ENCODE measurements at regions not wholly inside any gene's neighbourhood (a gene's known extent, or its start where the extent isn't known, plus 50 kb on each side); places are given as distances from the start of the nearest gene placed in this dataset.
A peak's percentile ranks its signal among the peaks of the same experiment; 100 is the strongest.

GRCh38 chr2:12288048-12288447 is 428.7 kb upstream of the TRIB2 start:
- H3K4me2 ChIP-seq (ENCODE audit: control insufficient read depth, extremely low read depth, insufficient read depth, low read depth, low read length), result peak overlapping the region; percentile 86
- no peaks in the 10 kb centered on the region for H3K9me1 ChIP-seq (ENCODE audit: control insufficient read depth, extremely low read depth, insufficient read depth, low read length)
- DNase-seq (ENCODE audit: low read depth, low spot score) (no peak), FAIRE-seq (no peak)
- no peak overlapping the region for H3K27ac ChIP-seq (ENCODE audit: control insufficient read depth, insufficient read depth, low read length)
- no peaks in the 10 kb centered on the region for H3K36me3 ChIP-seq (ENCODE audit: control insufficient read depth in 2 of 2, extremely low read depth in 1 of 2, insufficient read depth in 2 of 2, low read length in 2 of 2)
- H4K20me1 ChIP-seq (ENCODE audit: control insufficient read depth, extremely low read depth, insufficient read depth, low read length), result no peaks in the 10 kb centered on the region
- H3K9ac ChIP-seq (ENCODE audit: control insufficient read depth, extremely low read depth, insufficient read depth, low read length), result no peak overlapping the region
- H3K27me3 ChIP-seq (ENCODE audit: control insufficient read depth, extremely low read depth, insufficient read depth, low read length), result no peaks in the 10 kb centered on the region
- no peaks in the 10 kb centered on the region for H3K9me3 ChIP-seq (ENCODE audit: control insufficient read depth, low read depth, low read length)
- H3K79me2 ChIP-seq (ENCODE audit: control insufficient read depth, insufficient read depth, low read length), result no peaks in the 10 kb centered on the region
- peaks cover 27% of the 10 kb centered on the region for H3K4me1 ChIP-seq (ENCODE audit: control insufficient read depth, extremely low read depth, insufficient read depth, low read length)
- H2AFZ ChIP-seq (ENCODE audit: control insufficient read depth, low read length), result no peak overlapping the region
- no peak overlapping the region for H3K4me3 ChIP-seq (ENCODE audit: control insufficient read depth in 2 of 3, extremely low read depth in 1 of 3, insufficient read depth in 2 of 3, low read depth in 1 of 3, low read length in 3 of 3)
- dilution Hi-C loops (cut with MboI; ENCODE audit: extremely low pct_ligation_motif_present, low sequenced_read_pairs), result no loop called here
- TF ChIP-seq, protein P1, sequence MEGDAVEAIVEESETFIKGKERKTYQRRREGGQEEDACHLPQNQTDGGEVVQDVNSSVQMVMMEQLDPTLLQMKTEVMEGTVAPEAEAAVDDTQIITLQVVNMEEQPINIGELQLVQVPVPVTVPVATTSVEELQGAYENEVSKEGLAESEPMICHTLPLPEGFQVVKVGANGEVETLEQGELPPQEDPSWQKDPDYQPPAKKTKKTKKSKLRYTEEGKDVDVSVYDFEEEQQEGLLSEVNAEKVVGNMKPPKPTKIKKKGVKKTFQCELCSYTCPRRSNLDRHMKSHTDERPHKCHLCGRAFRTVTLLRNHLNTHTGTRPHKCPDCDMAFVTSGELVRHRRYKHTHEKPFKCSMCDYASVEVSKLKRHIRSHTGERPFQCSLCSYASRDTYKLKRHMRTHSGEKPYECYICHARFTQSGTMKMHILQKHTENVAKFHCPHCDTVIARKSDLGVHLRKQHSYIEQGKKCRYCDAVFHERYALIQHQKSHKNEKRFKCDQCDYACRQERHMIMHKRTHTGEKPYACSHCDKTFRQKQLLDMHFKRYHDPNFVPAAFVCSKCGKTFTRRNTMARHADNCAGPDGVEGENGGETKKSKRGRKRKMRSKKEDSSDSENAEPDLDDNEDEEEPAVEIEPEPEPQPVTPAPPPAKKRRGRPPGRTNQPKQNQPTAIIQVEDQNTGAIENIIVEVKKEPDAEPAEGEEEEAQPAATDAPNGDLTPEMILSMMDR (optimal IDR thresholded peaks at IDR 0.05 in 1 of 3, IDR thresholded peaks at IDR 0.05 in 1 of 3, conservative IDR thresholded peaks at IDR 0.05 in 1 of 3; ENCODE audit: extremely low read depth in 1 of 3, insufficient read depth in 2 of 3, low read length in 3 of 3), result no peak
- no peak for TF ChIP-seq EZH2 (IDR thresholded peaks at IDR 0.05; ENCODE audit: low read length)

DNA sequence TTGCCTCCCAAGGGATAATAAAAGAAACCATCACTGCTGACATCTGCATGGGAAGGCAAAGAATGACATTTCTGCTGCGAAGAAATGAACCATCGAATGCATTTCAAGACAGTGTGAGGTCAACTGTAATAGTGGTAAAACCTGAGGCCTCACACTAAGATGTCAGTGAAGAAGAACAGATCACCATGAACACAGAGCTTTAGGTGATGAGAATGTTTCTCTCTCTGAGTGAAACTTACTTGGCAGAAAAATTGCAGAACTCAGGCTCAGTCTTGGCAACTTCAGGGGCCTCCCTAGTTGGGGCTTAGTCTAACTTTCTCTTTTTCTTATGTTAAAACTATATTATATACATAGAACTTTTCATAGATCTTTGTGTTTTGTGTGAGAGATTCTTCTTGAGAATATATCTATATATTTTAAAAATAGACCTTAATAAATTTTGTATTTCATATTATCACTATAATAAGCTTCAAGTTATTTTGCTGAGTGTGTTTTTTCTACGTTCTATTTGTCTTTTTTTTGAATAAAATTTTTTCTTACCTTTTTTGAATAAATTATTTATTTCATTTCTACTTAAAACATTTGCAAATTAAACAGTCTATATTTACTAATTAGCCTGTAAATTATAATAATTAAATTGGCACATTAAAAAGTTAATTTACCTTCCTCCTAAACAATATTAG is 427.5 kb upstream of the TRIB2 start:
- H3K9me3 ChIP-seq (ENCODE audit: control insufficient read depth, low read depth, low read length), result no peaks in the 10 kb centered on the region
- no peak overlapping the region for H3K9ac ChIP-seq (ENCODE audit: control insufficient read depth, extremely low read depth, insufficient read depth, low read length)
- H3K27me3 ChIP-seq (ENCODE audit: control insufficient read depth, extremely low read depth, insufficient read depth, low read length), result no peaks in the 10 kb centered on the region
- H4K20me1 ChIP-seq (ENCODE audit: control insufficient read depth, extremely low read depth, insufficient read depth, low read length), result no peaks in the 10 kb centered on the region
- DNase-seq (ENCODE audit: low read depth, low spot score) (no peak), FAIRE-seq (no peak)
- no peaks in the 10 kb centered on the region for H3K36me3 ChIP-seq (ENCODE audit: control insufficient read depth in 2 of 2, extremely low read depth in 1 of 2, insufficient read depth in 2 of 2, low read length in 2 of 2)
- no peak overlapping the region for H3K4me2 ChIP-seq (ENCODE audit: control insufficient read depth, extremely low read depth, insufficient read depth, low read depth, low read length)
- no peak overlapping the region for H3K27ac ChIP-seq (ENCODE audit: control insufficient read depth, insufficient read depth, low read length)
- dilution Hi-C loops (cut with MboI; ENCODE audit: extremely low pct_ligation_motif_present, low sequenced_read_pairs), result no loop called here
- no peaks in the 10 kb centered on the region for H3K79me2 ChIP-seq (ENCODE audit: control insufficient read depth, insufficient read depth, low read length)
- H3K4me1 ChIP-seq (ENCODE audit: control insufficient read depth, extremely low read depth, insufficient read depth, low read length), result peaks cover 26% of the 10 kb centered on the region
- H2AFZ ChIP-seq (ENCODE audit: control insufficient read depth, low read length), result no peak overlapping the region
- H3K9me1 ChIP-seq (ENCODE audit: control insufficient read depth, extremely low read depth, insufficient read depth, low read length), result no peaks in the 10 kb centered on the region
- TF ChIP-seq, protein P1 (optimal IDR thresholded peaks at IDR 0.05 in 1 of 3, IDR thresholded peaks at IDR 0.05 in 1 of 3, conservative IDR thresholded peaks at IDR 0.05 in 1 of 3; ENCODE audit: extremely low read depth in 1 of 3, insufficient read depth in 2 of 3, low read length in 3 of 3), result no peak
- TF ChIP-seq EZH2 (IDR thresholded peaks at IDR 0.05; ENCODE audit: low read length), result no peak
- no peak overlapping the region for H3K4me3 ChIP-seq (ENCODE audit: control insufficient read depth in 2 of 3, extremely low read depth in 1 of 3, insufficient read depth in 2 of 3, low read depth in 1 of 3, low read length in 3 of 3)
